GM23338 (cell line): ENCODE measurements at regions not wholly inside any gene's neighbourhood (a gene's known extent, or its start where the extent isn't known, plus 50 kb on each side); places are given as distances from the start of the nearest gene placed in this dataset.

Source experiments
- JUNB ChIP-seq: IDR thresholded peaks from one replicate; pipeline ENCODE4 v1.6.1; 2016; ENCODE audit warnings: antibody characterized with exemption; ENCODE audit not compliant: unreplicated experiment
- POLR2AphosphoS5 ChIP-seq: IDR thresholded peaks from 2 replicates; pipeline ENCODE4 v1.6.1; 2016; ENCODE audit warnings: antibody characterized with exemption, low read depth
- ZNF114 ChIP-seq: fragments of 250-450 bp; sonication (Bioruptor Pico); IDR thresholded peaks from 2 replicates; pipeline ENCODE4 v1.5.0; 2020; ENCODE audit warnings: mild to moderate bottlenecking, moderate library complexity
- TF ChIP-seq, protein P1 (sequence below), 2 experiments: fragments of 200-600 bp in 1 of 2; sonication (generic) in 1 of 2; conservative IDR thresholded peaks; 2 replicates each; pipeline versions ENCODE4 v1.5.1 to v1.6.1; 2016 to 2017; ENCODE audit warnings: antibody characterized with exemption in 2 of 2, low read depth in 2 of 2, mild to moderate bottlenecking in 2 of 2, moderate library complexity in 1 of 2

DNA sequence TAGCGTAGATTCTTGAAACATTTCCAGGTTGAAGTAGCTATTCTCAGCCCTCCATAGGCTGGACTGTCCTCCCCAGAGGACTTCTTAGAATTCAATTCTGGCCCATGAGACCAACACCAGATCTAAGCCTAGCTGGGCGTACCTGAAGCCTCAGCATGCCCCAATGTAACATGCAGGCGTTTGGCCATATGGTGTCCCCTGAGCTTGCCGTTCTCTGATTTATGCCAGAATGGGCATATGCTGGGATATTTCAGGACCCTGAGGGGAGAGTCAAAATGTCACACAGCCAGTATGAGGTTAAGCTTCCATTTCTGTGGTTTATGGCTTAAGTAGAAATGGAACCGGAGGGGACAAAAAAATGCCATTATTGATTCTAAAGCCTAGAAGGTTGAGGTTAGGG is 317.7 kb upstream of the OBI1 start:
- TF ChIP-seq, protein P1, sequence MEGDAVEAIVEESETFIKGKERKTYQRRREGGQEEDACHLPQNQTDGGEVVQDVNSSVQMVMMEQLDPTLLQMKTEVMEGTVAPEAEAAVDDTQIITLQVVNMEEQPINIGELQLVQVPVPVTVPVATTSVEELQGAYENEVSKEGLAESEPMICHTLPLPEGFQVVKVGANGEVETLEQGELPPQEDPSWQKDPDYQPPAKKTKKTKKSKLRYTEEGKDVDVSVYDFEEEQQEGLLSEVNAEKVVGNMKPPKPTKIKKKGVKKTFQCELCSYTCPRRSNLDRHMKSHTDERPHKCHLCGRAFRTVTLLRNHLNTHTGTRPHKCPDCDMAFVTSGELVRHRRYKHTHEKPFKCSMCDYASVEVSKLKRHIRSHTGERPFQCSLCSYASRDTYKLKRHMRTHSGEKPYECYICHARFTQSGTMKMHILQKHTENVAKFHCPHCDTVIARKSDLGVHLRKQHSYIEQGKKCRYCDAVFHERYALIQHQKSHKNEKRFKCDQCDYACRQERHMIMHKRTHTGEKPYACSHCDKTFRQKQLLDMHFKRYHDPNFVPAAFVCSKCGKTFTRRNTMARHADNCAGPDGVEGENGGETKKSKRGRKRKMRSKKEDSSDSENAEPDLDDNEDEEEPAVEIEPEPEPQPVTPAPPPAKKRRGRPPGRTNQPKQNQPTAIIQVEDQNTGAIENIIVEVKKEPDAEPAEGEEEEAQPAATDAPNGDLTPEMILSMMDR (conservative IDR thresholded peaks at IDR 0.05; ENCODE audit: low read depth in 2 of 2) = no peak
- TF ChIP-seq POLR2AphosphoS5 = no peak
- no peak for TF ChIP-seq ZNF114
- TF ChIP-seq JUNB = no peak
